Neural progenitor cell (in vitro differentiated cells): ENCODE measurements at regions not wholly inside any gene's neighbourhood (a gene's known extent, or its start where the extent isn't known, plus 50 kb on each side); places are given as distances from the start of the nearest gene placed in this dataset.

Experiments used
- CTCF ChIP-seq: fragments of 200-600 bp; sonication (generic); IDR thresholded peaks from 2 replicates; pipeline ENCODE4 v1.5.1; 2017; ENCODE audit warnings: antibody characterized with exemption, mild to moderate bottlenecking
- EZH2 ChIP-seq: fragments of 200-600 bp; sonication (generic); IDR thresholded peaks from 2 replicates; pipeline ENCODE4 v1.6.1; 2017; ENCODE audit warnings: antibody characterized with exemption, mild to moderate bottlenecking, moderate library complexity
- EZH2phosphoT487 ChIP-seq: fragments of 200-600 bp; sonication (generic); IDR thresholded peaks from 2 replicates; pipeline ENCODE4 v1.6.1; 2017; ENCODE audit warnings: antibody characterized with exemption

GRCh38 chr6:147675281-147675680, 166.8 kb downstream of the SAMD5 start:
- TF ChIP-seq EZH2phosphoT487 (no peak), EZH2 (no peak), CTCF (no peak)
